ENCODE measurements at regions not wholly inside any gene's neighbourhood (a gene's known extent, or its start where the extent isn't known, plus 50 kb on each side); places are given as distances from the start of the nearest gene placed in this dataset.

- peaks cover 9% of the 10 kb centered on the region for H3K4me1 ChIP-seq (ENCODE audit: control insufficient read depth, insufficient read depth, low read length, unreplicated experiment)
- H2AFZ ChIP-seq (ENCODE audit: low read length, unreplicated experiment): no peak overlapping the region
- H3K79me2 ChIP-seq (ENCODE audit: control insufficient read depth, insufficient read depth, low read length, unreplicated experiment): no peaks in the 10 kb centered on the region
- H3K27ac ChIP-seq (ENCODE audit: low read depth, low read length): no peak overlapping the region
- H3K36me3 ChIP-seq (ENCODE audit: insufficient read depth, low read length): no peaks in the 10 kb centered on the region
- no peak overlapping the region for H3K4me3 ChIP-seq (ENCODE audit: low read depth, low read length)
- H3K27me3 ChIP-seq (ENCODE audit: insufficient read depth, low read length): no peaks in the 10 kb centered on the region
Observed at GRCh38 chr1:243945727-243946126, 95.7 kb upstream of the AKT3 start.

GRCh38 chr1:243944429-243945160, 94.6 kb upstream of the AKT3 start:
- H3K79me2 ChIP-seq (ENCODE audit: control insufficient read depth, insufficient read depth, low read length, unreplicated experiment): no peaks in the 10 kb centered on the region
- H3K4me3 ChIP-seq (ENCODE audit: low read depth, low read length): no peak overlapping the region
- peaks cover under 1% of the 10 kb centered on the region for H3K4me1 ChIP-seq (ENCODE audit: control insufficient read depth, insufficient read depth, low read length, unreplicated experiment)
- no peaks in the 10 kb centered on the region for H3K36me3 ChIP-seq (ENCODE audit: insufficient read depth, low read length)
- H2AFZ ChIP-seq (ENCODE audit: low read length, unreplicated experiment): no peak overlapping the region
- H3K27me3 ChIP-seq (ENCODE audit: insufficient read depth, low read length): no peaks in the 10 kb centered on the region
- H3K27ac ChIP-seq (ENCODE audit: low read depth, low read length): no peak overlapping the region

DNA sequence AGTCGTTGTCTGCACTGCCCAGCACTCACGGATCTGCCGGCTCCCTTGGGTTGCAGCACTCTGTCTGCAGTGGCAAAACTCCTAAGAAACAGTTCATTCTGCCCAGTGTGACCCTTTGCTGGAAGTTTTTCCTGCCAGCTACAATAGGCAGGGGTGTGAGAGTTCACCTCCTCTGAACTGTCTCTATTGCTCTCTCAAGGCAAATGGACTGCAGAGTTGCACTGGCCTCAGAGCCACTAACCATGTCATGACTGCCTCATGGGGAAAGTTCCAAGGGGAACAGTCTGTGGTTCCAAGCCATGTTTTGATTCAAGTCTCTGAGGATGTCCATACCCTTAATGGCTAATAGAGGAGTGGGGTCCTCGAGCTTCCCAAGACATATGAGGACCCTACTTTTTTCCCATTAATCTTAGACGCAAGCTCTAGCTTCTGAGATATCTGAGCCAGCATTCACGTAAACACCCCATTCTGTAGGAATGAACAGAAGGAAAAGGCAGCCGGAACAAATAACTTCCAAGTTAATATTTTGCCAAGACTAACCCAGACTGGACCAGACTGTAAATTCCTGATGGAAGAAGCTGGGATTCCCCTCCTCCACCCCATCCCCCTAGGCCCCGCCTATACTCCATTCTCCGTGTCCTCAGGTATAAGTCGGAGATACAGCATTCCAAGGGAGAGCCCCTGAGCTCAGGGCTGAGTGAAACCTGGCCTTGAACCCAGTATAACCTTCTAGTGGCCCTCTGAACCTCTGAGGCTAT, 93.8 kb upstream of the AKT3 start:
- H3K27me3 ChIP-seq (ENCODE audit: insufficient read depth, low read length): no peaks in the 10 kb centered on the region
- no peak overlapping the region for H2AFZ ChIP-seq (ENCODE audit: low read length, unreplicated experiment)
- H3K4me3 ChIP-seq (ENCODE audit: low read depth, low read length): no peak overlapping the region

GRCh38 chr1:243942196-243943150, 92.4 kb upstream of the AKT3 start:
- Histone ChIP-seq H2AFZ (ENCODE audit: low read length, unreplicated experiment) (no peak overlapping the region), H3K36me3 (ENCODE audit: insufficient read depth, low read length) (no peaks in the 10 kb centered on the region), H3K4me3 (ENCODE audit: low read depth, low read length) (no peak overlapping the region), H3K79me2 (ENCODE audit: control insufficient read depth, insufficient read depth, low read length, unreplicated experiment) (no peaks in the 10 kb centered on the region), H3K27ac (ENCODE audit: low read depth, low read length) (no peak overlapping the region), H3K4me1 (ENCODE audit: control insufficient read depth, insufficient read depth, low read length, unreplicated experiment) (peaks cover 16% of the 10 kb centered on the region), H3K27me3 (ENCODE audit: insufficient read depth, low read length) (no peaks in the 10 kb centered on the region)

More for the DNA sequence above, 93.8 kb upstream of the AKT3 start:
- peaks cover 8% of the 10 kb centered on the region for H3K4me1 ChIP-seq (ENCODE audit: control insufficient read depth, insufficient read depth, low read length, unreplicated experiment)
- no peaks in the 10 kb centered on the region for H3K36me3 ChIP-seq (ENCODE audit: insufficient read depth, low read length)
- no peaks in the 10 kb centered on the region for H3K79me2 ChIP-seq (ENCODE audit: control insufficient read depth, insufficient read depth, low read length, unreplicated experiment)
- H3K27ac ChIP-seq (ENCODE audit: low read depth, low read length): no peak overlapping the region

GRCh38 chr1:243940451-243940850, 90.4 kb upstream of the AKT3 start:
- H2AFZ ChIP-seq (ENCODE audit: low read length, unreplicated experiment): no peak overlapping the region
- peaks cover 16% of the 10 kb centered on the region for H3K4me1 ChIP-seq (ENCODE audit: control insufficient read depth, insufficient read depth, low read length, unreplicated experiment)
- H3K27ac ChIP-seq (ENCODE audit: low read depth, low read length): no peak overlapping the region
- H3K27me3 ChIP-seq (ENCODE audit: insufficient read depth, low read length): no peaks in the 10 kb centered on the region
- H3K4me3 ChIP-seq (ENCODE audit: low read depth, low read length): no peak overlapping the region
- H3K36me3 ChIP-seq (ENCODE audit: insufficient read depth, low read length): no peaks in the 10 kb centered on the region
- H3K79me2 ChIP-seq (ENCODE audit: control insufficient read depth, insufficient read depth, low read length, unreplicated experiment): no peaks in the 10 kb centered on the region

GRCh38 chr1:243939167-243939848, 89.3 kb upstream of the AKT3 start:
- peaks cover 16% of the 10 kb centered on the region for H3K4me1 ChIP-seq (ENCODE audit: control insufficient read depth, insufficient read depth, low read length, unreplicated experiment)
- H3K36me3 ChIP-seq (ENCODE audit: insufficient read depth, low read length): no peaks in the 10 kb centered on the region
- no peaks in the 10 kb centered on the region for H3K27me3 ChIP-seq (ENCODE audit: insufficient read depth, low read length)
- no peak overlapping the region for H2AFZ ChIP-seq (ENCODE audit: low read length, unreplicated experiment)
- no peaks in the 10 kb centered on the region for H3K79me2 ChIP-seq (ENCODE audit: control insufficient read depth, insufficient read depth, low read length, unreplicated experiment)
- no peak overlapping the region for H3K4me3 ChIP-seq (ENCODE audit: low read depth, low read length)
- H3K27ac ChIP-seq (ENCODE audit: low read depth, low read length): peak overlapping the region; percentile 45; the same call in 1 of the 2 replicates

- Histone ChIP-seq H3K4me1 (ENCODE audit: control insufficient read depth, insufficient read depth, low read length, unreplicated experiment) (peaks cover 16% of the 10 kb centered on the region), H3K4me3 (ENCODE audit: low read depth, low read length) (no peak overlapping the region), H3K27ac (ENCODE audit: low read depth, low read length) (no peak overlapping the region), H3K79me2 (ENCODE audit: control insufficient read depth, insufficient read depth, low read length, unreplicated experiment) (no peaks in the 10 kb centered on the region), H3K36me3 (ENCODE audit: insufficient read depth, low read length) (no peaks in the 10 kb centered on the region), H2AFZ (ENCODE audit: low read length, unreplicated experiment) (no peak overlapping the region), H3K27me3 (ENCODE audit: insufficient read depth, low read length) (no peaks in the 10 kb centered on the region)
Observed at GRCh38 chr1:243938208-243938607, 88.2 kb upstream of the AKT3 start.

DNA sequence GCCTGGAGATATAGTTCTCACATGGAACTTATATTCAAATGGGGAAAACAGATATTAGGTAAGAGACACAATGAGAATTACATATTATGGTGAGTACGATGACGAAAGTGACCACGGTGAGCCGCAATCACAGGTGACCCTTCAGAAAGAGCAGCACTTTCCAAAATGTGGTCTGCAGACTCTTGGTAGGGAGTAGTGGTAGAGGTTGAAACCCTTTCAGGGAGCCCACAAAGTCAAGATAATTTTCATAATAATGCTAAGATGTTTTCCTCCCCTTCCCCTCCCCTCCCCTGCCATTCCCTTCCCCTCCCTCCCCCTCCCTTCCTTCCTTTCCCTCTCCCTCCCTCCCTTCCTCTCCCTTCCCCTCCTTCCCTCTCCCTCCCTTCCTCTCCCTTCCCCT, 83.5 kb upstream of the AKT3 start:
- no peak overlapping the region for H2AFZ ChIP-seq (ENCODE audit: low read length, unreplicated experiment)
- no peaks in the 10 kb centered on the region for H3K27me3 ChIP-seq (ENCODE audit: insufficient read depth, low read length)
- H3K27ac ChIP-seq (ENCODE audit: low read depth, low read length): no peak overlapping the region
- H3K4me1 ChIP-seq (ENCODE audit: control insufficient read depth, insufficient read depth, low read length, unreplicated experiment): peaks cover 7% of the 10 kb centered on the region
- no peaks in the 10 kb centered on the region for H3K79me2 ChIP-seq (ENCODE audit: control insufficient read depth, insufficient read depth, low read length, unreplicated experiment)
- no peak overlapping the region for H3K4me3 ChIP-seq (ENCODE audit: low read depth, low read length)
- no peaks in the 10 kb centered on the region for H3K36me3 ChIP-seq (ENCODE audit: insufficient read depth, low read length)

DNA sequence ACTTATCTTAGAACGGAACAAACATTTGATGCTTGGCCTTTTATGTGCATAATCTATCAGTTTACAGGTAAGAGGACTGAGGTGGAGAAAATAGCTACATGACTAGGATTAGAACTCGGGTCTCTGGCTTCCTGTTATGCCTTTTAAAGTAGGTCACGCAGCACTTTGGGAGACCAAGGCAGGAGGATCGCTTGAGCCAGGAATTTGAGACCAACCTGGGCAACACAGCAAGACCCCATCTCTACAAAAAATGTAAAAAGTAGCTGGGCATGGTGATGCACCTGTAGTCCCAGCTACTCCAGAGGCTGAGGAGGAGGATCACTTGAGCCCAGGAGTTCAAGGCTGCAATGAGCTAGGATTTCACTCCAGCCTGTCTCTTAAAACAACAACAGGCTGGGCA, 81.9 kb upstream of the AKT3 start:
- Histone ChIP-seq H3K79me2 (ENCODE audit: control insufficient read depth, insufficient read depth, low read length, unreplicated experiment) (no peaks in the 10 kb centered on the region), H3K36me3 (ENCODE audit: insufficient read depth, low read length) (no peaks in the 10 kb centered on the region), H3K4me1 (ENCODE audit: control insufficient read depth, insufficient read depth, low read length, unreplicated experiment) (peaks cover 11% of the 10 kb centered on the region), H2AFZ (ENCODE audit: low read length, unreplicated experiment) (no peak overlapping the region), H3K4me3 (ENCODE audit: low read depth, low read length) (no peak overlapping the region), H3K27me3 (ENCODE audit: insufficient read depth, low read length) (no peaks in the 10 kb centered on the region), H3K27ac (ENCODE audit: low read depth, low read length) (no peak overlapping the region)
